ENCODE measurements at regions not wholly inside any gene's neighbourhood (a gene's known extent, or its start where the extent isn't known, plus 50 kb on each side); places are given as distances from the start of the nearest gene placed in this dataset.

GRCh38 chr1:209102531-209102930 is 481.0 kb upstream of the CAMK1G start:
- no peak for TF ChIP-seq CTCF (IDR thresholded peaks at IDR 0.05)
- no peak for ATAC-seq (ENCODE audit: low FRiP score)
- DNase-seq (ENCODE audit: low spot score): no peak

- no peak for ATAC-seq (ENCODE audit: low FRiP score)
- no peak for TF ChIP-seq CTCF (IDR thresholded peaks at IDR 0.05)
These were observed 480.4 kb upstream of the CAMK1G start for GRCh38 chr1:209103092-209103491.

GRCh38 chr1:209104646-209105045 is 478.9 kb upstream of the CAMK1G start:
- no peak for TF ChIP-seq CTCF (IDR thresholded peaks at IDR 0.05)
- DNase-seq (ENCODE audit: low spot score): no peak
- no peak for ATAC-seq (ENCODE audit: low FRiP score)

More at GRCh38 chr1:209103092-209103491, 480.4 kb upstream of the CAMK1G start:
- DNase-seq (ENCODE audit: low spot score): no peak

- no peak for TF ChIP-seq CTCF (IDR thresholded peaks at IDR 0.05)
- ATAC-seq (ENCODE audit: low FRiP score) (no peak), DNase-seq (ENCODE audit: low spot score) (no peak)
These were observed 477.8 kb upstream of the CAMK1G start for GRCh38 chr1:209105701-209106100.

GRCh38 chr1:209106237-209106741 is 477.2 kb upstream of the CAMK1G start:
- DNase-seq (ENCODE audit: low spot score) (no peak), ATAC-seq (ENCODE audit: low FRiP score) (no peak)
- TF ChIP-seq CTCF (IDR thresholded peaks at IDR 0.05): no peak

GRCh38 chr1:209106861-209107260 is 476.7 kb upstream of the CAMK1G start:
- no peak for DNase-seq (ENCODE audit: low spot score)
- no peak for ATAC-seq (ENCODE audit: low FRiP score)
- TF ChIP-seq CTCF (IDR thresholded peaks at IDR 0.05): no peak

GRCh38 chr1:209107535-209107934 is 476.0 kb upstream of the CAMK1G start:
- no peak for TF ChIP-seq CTCF (IDR thresholded peaks at IDR 0.05)
- DNase-seq (ENCODE audit: low spot score) (no peak), ATAC-seq (ENCODE audit: low FRiP score) (no peak)
